Tibial nerve (tissue), 4 donors: ENCODE measurements at regions not wholly inside any gene's neighbourhood (a gene's known extent, or its start where the extent isn't known, plus 50 kb on each side); places are given as distances from the start of the nearest gene placed in this dataset.

Experiments used
- EP300 ChIP-seq, 2 donors: sonication (generic); formaldehyde crosslinking; IDR thresholded peaks; one replicate each; pipeline ENCODE4 v1.6.1; 2017; ENCODE audit warnings: antibody characterized with exemption in 2 of 2, mild to moderate bottlenecking in 1 of 2
- TF ChIP-seq, protein P1 (sequence below), 5 experiments: fragments of 200-600 bp in 3 of 5; fragments of 450-650 bp in 2 of 5; sonication (generic) in 3 of 5; IDR thresholded peaks; one replicate each; pipeline ENCODE4 v1.5.1; 2016 to 2019; ENCODE audit warnings: antibody characterized with exemption in 5 of 5, mild to moderate bottlenecking in 3 of 5, moderate library complexity in 2 of 5

DNA sequence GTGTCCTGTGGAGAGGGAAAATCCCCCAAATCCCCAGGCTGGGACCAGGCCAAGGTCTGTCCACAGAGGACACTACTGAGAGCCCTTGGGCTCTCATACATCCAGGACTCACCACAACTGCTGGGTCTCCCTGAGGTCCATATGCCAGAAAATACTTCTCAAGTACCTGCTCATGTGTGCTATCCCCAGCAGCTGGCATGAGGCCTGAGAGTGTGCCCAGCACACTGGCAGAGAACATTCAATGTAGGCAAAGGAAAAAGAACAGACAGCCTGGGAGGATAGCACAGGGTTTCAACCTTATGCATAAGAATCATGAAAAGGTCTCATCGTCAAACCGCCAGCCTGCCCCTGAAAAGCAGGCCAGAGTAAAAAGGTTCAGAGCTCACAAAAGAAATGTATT lies 154.1 kb upstream of the TAS2R1 start:
- TF ChIP-seq, protein P1, sequence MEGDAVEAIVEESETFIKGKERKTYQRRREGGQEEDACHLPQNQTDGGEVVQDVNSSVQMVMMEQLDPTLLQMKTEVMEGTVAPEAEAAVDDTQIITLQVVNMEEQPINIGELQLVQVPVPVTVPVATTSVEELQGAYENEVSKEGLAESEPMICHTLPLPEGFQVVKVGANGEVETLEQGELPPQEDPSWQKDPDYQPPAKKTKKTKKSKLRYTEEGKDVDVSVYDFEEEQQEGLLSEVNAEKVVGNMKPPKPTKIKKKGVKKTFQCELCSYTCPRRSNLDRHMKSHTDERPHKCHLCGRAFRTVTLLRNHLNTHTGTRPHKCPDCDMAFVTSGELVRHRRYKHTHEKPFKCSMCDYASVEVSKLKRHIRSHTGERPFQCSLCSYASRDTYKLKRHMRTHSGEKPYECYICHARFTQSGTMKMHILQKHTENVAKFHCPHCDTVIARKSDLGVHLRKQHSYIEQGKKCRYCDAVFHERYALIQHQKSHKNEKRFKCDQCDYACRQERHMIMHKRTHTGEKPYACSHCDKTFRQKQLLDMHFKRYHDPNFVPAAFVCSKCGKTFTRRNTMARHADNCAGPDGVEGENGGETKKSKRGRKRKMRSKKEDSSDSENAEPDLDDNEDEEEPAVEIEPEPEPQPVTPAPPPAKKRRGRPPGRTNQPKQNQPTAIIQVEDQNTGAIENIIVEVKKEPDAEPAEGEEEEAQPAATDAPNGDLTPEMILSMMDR (IDR thresholded peaks at IDR 0.05): no peak
- no peak for TF ChIP-seq EP300 (IDR thresholded peaks at IDR 0.05)
